ENCODE measurements at regions not wholly inside any gene's neighbourhood (a gene's known extent, or its start where the extent isn't known, plus 50 kb on each side); places are given as distances from the start of the nearest gene placed in this dataset.

DNA sequence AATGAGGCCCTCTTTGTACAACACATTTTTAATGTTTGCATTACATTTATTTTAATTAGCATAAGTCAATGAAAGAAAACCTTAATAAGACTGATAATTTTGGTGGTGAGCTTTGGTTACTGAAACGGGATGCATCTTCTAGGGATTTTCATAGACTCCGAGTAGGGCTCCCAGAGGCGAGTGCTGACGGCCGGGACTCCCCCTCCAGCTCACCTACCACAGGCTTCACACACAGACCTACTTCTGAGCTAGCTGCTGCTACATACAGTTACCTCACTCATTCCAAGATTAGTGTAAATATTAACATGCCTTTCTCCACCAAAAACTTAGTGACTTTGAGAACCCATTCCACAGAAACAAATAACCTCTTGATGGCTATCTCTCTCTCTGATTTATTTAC, 271.1 kb downstream of the GALR1 start:
- no peaks in the 10 kb centered on the region for H3K36me3 ChIP-seq (ENCODE audit: insufficient read depth, low read length, poor library complexity, severe bottlenecking)
- H3K4me1 ChIP-seq (ENCODE audit: insufficient read depth, low read length, poor library complexity, severe bottlenecking), result no peaks in the 10 kb centered on the region
- no TSS peak for BruUV-seq (replicated peaks)
- POLR2A ChIA-PET (ENCODE audit: low non-redundant PET), result no interaction called here
- CTCF ChIA-PET, result no interaction called here
- H3K4me3 ChIP-seq (ENCODE audit: low read depth, low read length, poor library complexity, severe bottlenecking), result no peak overlapping the region
- intact Hi-C loops (cut with micrococcal nuclease; ENCODE audit: unreplicated experiment), result no loop called here
- DNase-seq (ENCODE audit: low spot score), result no peak
- peaks cover 28% of the 10 kb centered on the region for H3K9me3 ChIP-seq (ENCODE audit: low read depth, low read length, poor library complexity, severe bottlenecking)
- H3K27me3 ChIP-seq (replicated peaks; ENCODE audit: insufficient read depth, low read depth, low read length, poor library complexity), result no peaks in the 10 kb centered on the region
- H3K27ac ChIP-seq (ENCODE audit: low read depth, low read length, poor library complexity, severe bottlenecking), result no peak overlapping the region
- TF ChIP-seq EZH2 (IDR thresholded peaks at IDR 0.05; ENCODE audit: borderline replicate concordance, low read depth, low read length, poor library complexity, severe bottlenecking), result no peak
- TF ChIP-seq, protein P1, sequence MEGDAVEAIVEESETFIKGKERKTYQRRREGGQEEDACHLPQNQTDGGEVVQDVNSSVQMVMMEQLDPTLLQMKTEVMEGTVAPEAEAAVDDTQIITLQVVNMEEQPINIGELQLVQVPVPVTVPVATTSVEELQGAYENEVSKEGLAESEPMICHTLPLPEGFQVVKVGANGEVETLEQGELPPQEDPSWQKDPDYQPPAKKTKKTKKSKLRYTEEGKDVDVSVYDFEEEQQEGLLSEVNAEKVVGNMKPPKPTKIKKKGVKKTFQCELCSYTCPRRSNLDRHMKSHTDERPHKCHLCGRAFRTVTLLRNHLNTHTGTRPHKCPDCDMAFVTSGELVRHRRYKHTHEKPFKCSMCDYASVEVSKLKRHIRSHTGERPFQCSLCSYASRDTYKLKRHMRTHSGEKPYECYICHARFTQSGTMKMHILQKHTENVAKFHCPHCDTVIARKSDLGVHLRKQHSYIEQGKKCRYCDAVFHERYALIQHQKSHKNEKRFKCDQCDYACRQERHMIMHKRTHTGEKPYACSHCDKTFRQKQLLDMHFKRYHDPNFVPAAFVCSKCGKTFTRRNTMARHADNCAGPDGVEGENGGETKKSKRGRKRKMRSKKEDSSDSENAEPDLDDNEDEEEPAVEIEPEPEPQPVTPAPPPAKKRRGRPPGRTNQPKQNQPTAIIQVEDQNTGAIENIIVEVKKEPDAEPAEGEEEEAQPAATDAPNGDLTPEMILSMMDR (conservative IDR thresholded peaks at IDR 0.05; ENCODE audit: low read depth, low read length), result no peak

DNA sequence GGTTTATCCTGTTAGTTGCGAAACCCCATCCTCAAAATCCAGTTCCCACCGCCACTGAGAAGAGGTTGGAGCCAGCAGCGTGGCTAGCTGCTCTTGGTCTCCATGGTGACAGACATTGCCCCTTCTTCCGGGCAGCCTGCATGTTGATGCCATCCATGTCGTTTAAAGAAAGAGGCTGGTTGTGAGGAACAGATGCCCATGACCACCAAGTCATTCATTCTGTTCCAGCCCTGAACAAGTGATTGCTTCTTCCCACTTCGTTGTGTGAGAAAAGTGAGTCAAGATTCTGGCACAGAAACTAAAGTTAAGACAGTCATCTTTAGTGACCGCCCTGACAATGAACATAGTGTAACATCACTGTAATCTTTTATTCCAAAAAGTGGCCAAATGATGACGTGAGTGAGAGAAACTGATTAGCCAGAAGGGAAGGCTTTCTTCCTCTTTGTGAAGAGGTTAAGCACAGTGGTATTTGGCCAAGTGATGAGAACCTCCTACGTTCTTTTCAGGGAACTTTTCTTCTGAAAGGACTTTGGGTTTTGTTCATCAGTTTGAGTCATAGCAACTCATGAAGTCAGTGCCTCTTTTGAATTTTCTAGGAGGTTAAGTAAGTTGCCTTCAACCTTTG, 272.5 kb downstream of the GALR1 start:
- intact Hi-C loops (cut with micrococcal nuclease; ENCODE audit: unreplicated experiment), result no loop called here
- H3K4me3 ChIP-seq (ENCODE audit: low read depth, low read length, poor library complexity, severe bottlenecking), result no peak overlapping the region
- peaks cover 32% of the 10 kb centered on the region for H3K9me3 ChIP-seq (ENCODE audit: low read depth, low read length, poor library complexity, severe bottlenecking)

DNA sequence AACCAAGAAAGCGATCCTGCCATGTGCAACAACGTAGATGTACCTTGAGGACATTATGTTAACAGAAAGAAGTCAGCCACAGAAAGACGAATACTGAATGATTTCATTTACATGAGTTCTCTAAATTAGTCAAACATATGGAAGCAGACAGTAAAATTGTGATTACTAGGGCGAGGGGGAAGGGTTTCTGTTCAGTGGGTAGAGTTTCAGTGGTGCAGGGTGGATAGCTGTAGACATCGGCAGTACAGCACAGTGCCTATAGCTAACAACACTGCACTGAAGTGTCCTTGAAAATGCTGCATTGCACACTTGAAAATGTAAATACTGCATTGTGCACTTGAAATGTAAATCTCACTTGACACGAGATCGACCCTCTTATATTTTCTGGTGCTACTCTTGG, 275.3 kb downstream of the GALR1 start:
- ChIA-PET CTCF (no interaction called here), POLR2A (ENCODE audit: low non-redundant PET) (no interaction called here)
- H3K27me3 ChIP-seq (replicated peaks; ENCODE audit: insufficient read depth, low read depth, low read length, poor library complexity), result no peaks in the 10 kb centered on the region
- no peak overlapping the region for H3K27ac ChIP-seq (ENCODE audit: low read depth, low read length, poor library complexity, severe bottlenecking)
- peaks cover 41% of the 10 kb centered on the region for H3K9me3 ChIP-seq (ENCODE audit: low read depth, low read length, poor library complexity, severe bottlenecking)
- no peak overlapping the region for H3K4me3 ChIP-seq (ENCODE audit: low read depth, low read length, poor library complexity, severe bottlenecking)
- intact Hi-C loops (cut with micrococcal nuclease; ENCODE audit: unreplicated experiment), result no loop called here
- no peaks in the 10 kb centered on the region for H3K36me3 ChIP-seq (ENCODE audit: insufficient read depth, low read length, poor library complexity, severe bottlenecking)
- BruUV-seq (replicated peaks), result no TSS peak
- no peak for DNase-seq (ENCODE audit: low spot score)
- TF ChIP-seq, protein P1 (conservative IDR thresholded peaks at IDR 0.05; ENCODE audit: low read depth, low read length), result no peak
- TF ChIP-seq EZH2 (IDR thresholded peaks at IDR 0.05; ENCODE audit: borderline replicate concordance, low read depth, low read length, poor library complexity, severe bottlenecking), result no peak
- no peaks in the 10 kb centered on the region for H3K4me1 ChIP-seq (ENCODE audit: insufficient read depth, low read length, poor library complexity, severe bottlenecking)

More for the DNA sequence above, 272.5 kb downstream of the GALR1 start:
- ChIA-PET POLR2A (ENCODE audit: low non-redundant PET) (no interaction called here), CTCF (no interaction called here)
- TF ChIP-seq, protein P1 (conservative IDR thresholded peaks at IDR 0.05; ENCODE audit: low read depth, low read length), result no peak
- no peak for TF ChIP-seq EZH2 (IDR thresholded peaks at IDR 0.05; ENCODE audit: borderline replicate concordance, low read depth, low read length, poor library complexity, severe bottlenecking)
- BruUV-seq (replicated peaks), result no TSS peak
- Histone ChIP-seq H3K27me3 (replicated peaks; ENCODE audit: insufficient read depth, low read depth, low read length, poor library complexity) (no peaks in the 10 kb centered on the region), H3K36me3 (ENCODE audit: insufficient read depth, low read length, poor library complexity, severe bottlenecking) (no peaks in the 10 kb centered on the region), H3K27ac (ENCODE audit: low read depth, low read length, poor library complexity, severe bottlenecking) (no peak overlapping the region), H3K4me1 (ENCODE audit: insufficient read depth, low read length, poor library complexity, severe bottlenecking) (no peaks in the 10 kb centered on the region)
- DNase-seq (ENCODE audit: low spot score), result no peak
